RCC 7860 (cell line): ENCODE measurements at regions not wholly inside any gene's neighbourhood (a gene's known extent, or its start where the extent isn't known, plus 50 kb on each side); places are given as distances from the start of the nearest gene placed in this dataset.
"Not testable (repeated sequence)": the region's sequence is repeated elsewhere in the genome, so short reads cannot be mapped to it uniquely, and the experiment has no call there.

Experiments used
- DNase-seq: peaks from one replicate; pipeline ENCODE4 v3.0.0-alpha.2; 2015; ENCODE audit warnings: low spot score
- FAIRE-seq: peaks from 2 replicates; lab custom pipeline; 2012; peaks lifted over from hg19 to GRCh38; lab: Jason Lieb, UNC

GRCh38 chr5:18496041-18496440, 861.8 kb downstream of the TAF11L14 start:
- FAIRE-seq (no peak), DNase-seq (no peak)

- DNase-seq: no peak
- FAIRE-seq: no peak
These were observed 862.8 kb downstream of the TAF11L14 start for GRCh38 chr5:18497089-18497488.

GRCh38 chr5:18503797-18504328, 869.6 kb downstream of the TAF11L14 start:
- FAIRE-seq (no peak), DNase-seq (no peak)

GRCh38 chr5:18507114-18507513, 872.9 kb downstream of the TAF11L14 start:
- DNase-seq (no peak), FAIRE-seq (no peak)

- DNase-seq: no peak
- FAIRE-seq: no peak
These were observed 883.6 kb downstream of the TAF11L14 start for GRCh38 chr5:18517641-18518380.

GRCh38 chr5:18523380-18523779, 889.1 kb downstream of the TAF11L14 start:
- DNase-seq: no peak
- FAIRE-seq: no peak

- FAIRE-seq: no peak
These were observed 892.6 kb downstream of the TAF11L14 start for GRCh38 chr5:18526792-18527405.

GRCh38 chr5:18533137-18533536, 898.9 kb downstream of the TAF11L14 start:
- FAIRE-seq: no peak
- no peak for DNase-seq

More at GRCh38 chr5:18526792-18527405, 892.6 kb downstream of the TAF11L14 start:
- no peak for DNase-seq

GRCh38 chr5:18534119-18534518, 899.9 kb downstream of the TAF11L14 start:
- no peak for DNase-seq
- no peak for FAIRE-seq

GRCh38 chr5:18535753-18536152, 901.5 kb downstream of the TAF11L14 start:
- FAIRE-seq, DNase-seq: not testable (repeated sequence)

GRCh38 chr5:18544421-18544820, 910.2 kb downstream of the TAF11L14 start:
- FAIRE-seq: no peak
- DNase-seq: no peak

GRCh38 chr5:18546591-18546990, 912.3 kb downstream of the TAF11L14 start:
- DNase-seq: no peak
- no peak for FAIRE-seq

- FAIRE-seq: no peak
These were observed 917.5 kb downstream of the TAF11L14 start for GRCh38 chr5:18551716-18552115.

GRCh38 chr5:18553269-18553668, 919.0 kb downstream of the TAF11L14 start:
- peak; percentile 43 for FAIRE-seq
- peak; percentile 66 for DNase-seq

More at GRCh38 chr5:18551716-18552115, 917.5 kb downstream of the TAF11L14 start:
- no peak for DNase-seq

- DNase-seq (no peak), FAIRE-seq (no peak)
These were observed 926.3 kb downstream of the TAF11L14 start for GRCh38 chr5:18560602-18561001.

- DNase-seq (no peak), FAIRE-seq (no peak)
These were observed 929.6 kb downstream of the TAF11L14 start for GRCh38 chr5:18563853-18564252.

- no peak for DNase-seq
- no peak for FAIRE-seq
These were observed 932.4 kb downstream of the TAF11L14 start for GRCh38 chr5:18566671-18567070.

- FAIRE-seq (no peak), DNase-seq (no peak)
These were observed 942.3 kb downstream of the TAF11L14 start for GRCh38 chr5:18576586-18576985.

- no peak for DNase-seq
- FAIRE-seq: no peak
These were observed 966.9 kb downstream of the TAF11L14 start for GRCh38 chr5:18601185-18601584.

GRCh38 chr5:18602402-18602801, 968.1 kb downstream of the TAF11L14 start:
- no peak for FAIRE-seq
- DNase-seq: no peak

- FAIRE-seq: no peak
- no peak for DNase-seq
These were observed 970.9 kb downstream of the TAF11L14 start for GRCh38 chr5:18605186-18605585.

- FAIRE-seq (no peak), DNase-seq (no peak)
These were observed 973.3 kb downstream of the TAF11L14 start for GRCh38 chr5:18607570-18607969.
